ENCODE measurements at regions not wholly inside any gene's neighbourhood (a gene's known extent, or its start where the extent isn't known, plus 50 kb on each side); places are given as distances from the start of the nearest gene placed in this dataset.

DNA sequence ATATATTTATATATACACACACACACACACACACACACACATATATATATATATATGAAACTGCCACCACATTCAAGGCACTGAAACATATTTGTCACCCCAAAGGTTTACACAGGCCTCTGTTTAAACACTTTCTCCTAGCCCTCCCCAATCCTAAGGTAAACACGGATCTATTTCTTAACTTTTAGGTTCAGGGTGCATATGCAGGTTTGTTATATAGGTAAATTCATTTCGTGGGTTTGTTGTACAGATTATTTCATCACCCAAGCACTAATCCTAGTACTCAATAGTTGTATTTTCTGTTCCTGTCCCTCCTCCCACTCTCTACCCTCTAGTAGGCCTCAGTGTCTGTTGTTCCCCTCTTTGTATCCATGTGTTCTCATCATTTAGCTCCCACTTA lies 305.0 kb downstream of the GPR37 start:
- DNase-seq = no peak
- H3K4me1 ChIP-seq (ENCODE audit: control insufficient read depth, insufficient read depth, low read length) = no peaks in the 10 kb centered on the region
- H3K4me3 ChIP-seq (ENCODE audit: low read length) = no peak overlapping the region
- no peak overlapping the region for H3K27ac ChIP-seq (ENCODE audit: low read length)
- H3K9me3 ChIP-seq (ENCODE audit: control insufficient read depth, low read depth, low read length) = no peaks in the 10 kb centered on the region
- WGBS (ENCODE audit: insufficient coverage, low lambda C conversion rate) = no CpG with 5 or more reads among the region's 2 CpGs
- no peaks in the 10 kb centered on the region for H3K27me3 ChIP-seq (ENCODE audit: control insufficient read depth, insufficient read depth, low read length)
- no peaks in the 10 kb centered on the region for H3K36me3 ChIP-seq (ENCODE audit: control insufficient read depth, insufficient read depth, low read length)

GRCh38 chr7:124460056-124460450 lies 305.5 kb downstream of the GPR37 start:
- Histone ChIP-seq H3K4me3 (ENCODE audit: low read length) (no peak overlapping the region), H3K27me3 (ENCODE audit: control insufficient read depth, insufficient read depth, low read length) (no peaks in the 10 kb centered on the region), H3K4me1 (ENCODE audit: control insufficient read depth, insufficient read depth, low read length) (no peaks in the 10 kb centered on the region), H3K27ac (ENCODE audit: low read length) (no peak overlapping the region), H3K36me3 (ENCODE audit: control insufficient read depth, insufficient read depth, low read length) (no peaks in the 10 kb centered on the region), H3K9me3 (ENCODE audit: control insufficient read depth, low read depth, low read length) (no peaks in the 10 kb centered on the region)
- WGBS (ENCODE audit: insufficient coverage, low lambda C conversion rate) = 80% methylated on average over 1 of the region's 1 CpG
- no peak for DNase-seq

DNA sequence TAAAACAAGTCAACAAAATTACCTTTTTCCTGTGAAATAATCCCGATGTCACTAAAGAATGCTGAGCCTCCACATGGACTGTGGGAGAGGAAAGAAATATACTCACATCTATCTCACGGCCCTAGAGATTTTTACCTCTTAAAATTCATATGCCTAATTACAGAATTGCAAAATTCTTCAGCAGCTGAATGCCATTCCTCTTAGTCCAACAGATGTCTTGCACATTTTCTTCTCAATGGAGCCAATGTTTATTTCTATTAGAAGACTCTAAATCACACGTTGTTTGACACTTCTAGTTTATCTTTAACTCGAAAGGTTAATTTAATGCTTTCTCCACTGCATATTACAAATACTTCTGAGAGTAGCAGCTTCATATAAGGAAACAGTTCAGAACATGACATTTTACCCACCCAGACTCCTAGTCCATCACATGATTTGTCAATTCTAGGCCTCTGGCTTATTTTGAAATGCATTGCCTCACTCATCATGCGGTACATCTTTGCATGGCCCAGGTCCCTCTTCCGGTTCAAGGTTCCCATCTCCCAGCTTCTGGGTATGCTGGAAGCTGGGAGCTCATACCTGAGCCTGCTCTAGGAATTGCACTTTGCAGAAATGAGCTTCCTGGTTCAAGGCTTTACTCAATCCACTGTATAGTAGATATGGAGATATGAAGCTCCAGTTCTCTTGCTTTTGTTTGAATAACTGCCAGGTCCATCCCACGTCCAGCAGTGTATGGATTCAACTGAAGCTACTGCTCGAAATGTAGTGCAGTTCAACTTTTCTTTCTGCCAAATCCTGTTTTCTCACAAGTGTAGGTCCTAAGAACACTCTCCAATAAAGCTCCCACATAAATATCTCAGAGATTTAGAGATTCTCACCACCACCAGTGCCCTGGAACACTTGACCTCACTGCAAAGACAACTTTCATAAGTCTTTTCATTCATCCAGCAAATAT lies 306.2 kb downstream of the GPR37 start:
- WGBS (ENCODE audit: insufficient coverage, low lambda C conversion rate) = 80% methylated on average over 1 of the region's 8 CpGs
- no peaks in the 10 kb centered on the region for H3K36me3 ChIP-seq (ENCODE audit: control insufficient read depth, insufficient read depth, low read length)
- no peaks in the 10 kb centered on the region for H3K4me1 ChIP-seq (ENCODE audit: control insufficient read depth, insufficient read depth, low read length)
- H3K4me3 ChIP-seq (ENCODE audit: low read length) = no peak overlapping the region
- H3K27ac ChIP-seq (ENCODE audit: low read length) = no peak overlapping the region
- no peaks in the 10 kb centered on the region for H3K9me3 ChIP-seq (ENCODE audit: control insufficient read depth, low read depth, low read length)
- DNase-seq = peak in 1 of 2 donors; percentile 2
- H3K27me3 ChIP-seq (ENCODE audit: control insufficient read depth, insufficient read depth, low read length) = no peaks in the 10 kb centered on the region

- no peak overlapping the region for H3K4me3 ChIP-seq (ENCODE audit: low read length)
- WGBS (ENCODE audit: insufficient coverage, low lambda C conversion rate) = no CpG with 5 or more reads among the region's 3 CpGs
- H3K4me1 ChIP-seq (ENCODE audit: control insufficient read depth, insufficient read depth, low read length) = no peaks in the 10 kb centered on the region
- H3K27ac ChIP-seq (ENCODE audit: low read length) = no peak overlapping the region
- no peaks in the 10 kb centered on the region for H3K36me3 ChIP-seq (ENCODE audit: control insufficient read depth, insufficient read depth, low read length)
- no peak for DNase-seq
- H3K9me3 ChIP-seq (ENCODE audit: control insufficient read depth, low read depth, low read length) = no peaks in the 10 kb centered on the region
- no peaks in the 10 kb centered on the region for H3K27me3 ChIP-seq (ENCODE audit: control insufficient read depth, insufficient read depth, low read length)
Observed at GRCh38 chr7:124457841-124458240, 307.8 kb downstream of the GPR37 start.

- H3K4me3 ChIP-seq (ENCODE audit: low read length) = no peak overlapping the region
- H3K36me3 ChIP-seq (ENCODE audit: control insufficient read depth, insufficient read depth, low read length) = no peaks in the 10 kb centered on the region
- no peaks in the 10 kb centered on the region for H3K27me3 ChIP-seq (ENCODE audit: control insufficient read depth, insufficient read depth, low read length)
- H3K27ac ChIP-seq (ENCODE audit: low read length) = no peak overlapping the region
- 92% methylated on average over 2 of the region's 3 CpGs for WGBS (ENCODE audit: insufficient coverage, low lambda C conversion rate)
- DNase-seq = no peak
- no peaks in the 10 kb centered on the region for H3K9me3 ChIP-seq (ENCODE audit: control insufficient read depth, low read depth, low read length)
- no peaks in the 10 kb centered on the region for H3K4me1 ChIP-seq (ENCODE audit: control insufficient read depth, insufficient read depth, low read length)
Observed at GRCh38 chr7:124456286-124456685, 309.3 kb downstream of the GPR37 start.

- no peaks in the 10 kb centered on the region for H3K9me3 ChIP-seq (ENCODE audit: control insufficient read depth, low read depth, low read length)
- H3K4me3 ChIP-seq (ENCODE audit: low read length) = no peak overlapping the region
- WGBS (ENCODE audit: insufficient coverage, low lambda C conversion rate) = no CpG with 5 or more reads among the region's 4 CpGs
- H3K36me3 ChIP-seq (ENCODE audit: control insufficient read depth, insufficient read depth, low read length) = no peaks in the 10 kb centered on the region
- no peak overlapping the region for H3K27ac ChIP-seq (ENCODE audit: low read length)
- no peak for DNase-seq
- H3K4me1 ChIP-seq (ENCODE audit: control insufficient read depth, insufficient read depth, low read length) = no peaks in the 10 kb centered on the region
- H3K27me3 ChIP-seq (ENCODE audit: control insufficient read depth, insufficient read depth, low read length) = no peaks in the 10 kb centered on the region
Observed at GRCh38 chr7:124452186-124452585, 313.4 kb downstream of the GPR37 start.

- no peaks in the 10 kb centered on the region for H3K27me3 ChIP-seq (ENCODE audit: control insufficient read depth, insufficient read depth, low read length)
- DNase-seq = no peak
- 83% methylated on average over 1 of the region's 1 CpG for WGBS (ENCODE audit: insufficient coverage, low lambda C conversion rate)
- no peak overlapping the region for H3K27ac ChIP-seq (ENCODE audit: low read length)
- H3K4me3 ChIP-seq (ENCODE audit: low read length) = no peak overlapping the region
- H3K4me1 ChIP-seq (ENCODE audit: control insufficient read depth, insufficient read depth, low read length) = no peaks in the 10 kb centered on the region
- H3K36me3 ChIP-seq (ENCODE audit: control insufficient read depth, insufficient read depth, low read length) = no peaks in the 10 kb centered on the region
- no peaks in the 10 kb centered on the region for H3K9me3 ChIP-seq (ENCODE audit: control insufficient read depth, low read depth, low read length)
Observed at GRCh38 chr7:124449896-124450295, 315.7 kb downstream of the GPR37 start.

DNA sequence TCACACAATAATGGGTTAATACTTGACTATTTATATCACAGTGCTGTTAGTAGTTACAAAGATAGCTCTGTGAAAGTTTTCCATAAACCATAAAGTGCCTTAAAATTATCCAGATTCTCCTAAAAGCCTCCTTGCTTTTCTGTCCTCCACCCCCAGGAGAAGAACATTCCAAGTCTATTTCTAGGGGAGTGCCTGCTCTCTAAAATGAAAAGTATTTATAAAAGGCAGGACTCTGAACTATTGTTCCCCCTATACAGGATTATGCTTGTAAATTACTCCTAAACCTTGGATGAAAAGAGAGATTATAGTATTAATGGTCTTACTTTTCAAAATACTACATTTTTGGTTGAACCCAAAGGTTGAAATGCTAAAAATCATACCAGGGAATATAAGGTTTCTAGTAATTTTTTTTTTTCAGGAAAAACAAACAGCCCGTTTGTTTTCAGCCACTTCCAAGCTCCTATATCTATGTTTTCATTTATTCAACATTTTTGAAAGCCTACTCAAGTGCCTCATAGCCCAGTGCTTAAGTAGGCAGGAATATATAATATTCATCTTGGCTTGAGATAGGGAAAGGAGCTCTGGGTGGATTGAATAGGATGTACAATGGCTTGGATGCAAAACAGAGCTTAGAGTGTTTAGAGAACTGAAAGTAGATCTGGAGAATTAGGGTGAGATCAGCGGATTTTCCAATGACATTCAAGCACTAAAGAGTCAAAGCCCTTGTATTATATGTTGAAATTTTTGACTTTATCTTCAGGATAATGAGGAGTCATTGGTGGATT lies 320.7 kb downstream of the GPR37 start:
- Histone ChIP-seq H3K4me1 (ENCODE audit: control insufficient read depth, insufficient read depth, low read length) (no peaks in the 10 kb centered on the region), H3K27ac (ENCODE audit: low read length) (no peak overlapping the region), H3K27me3 (ENCODE audit: control insufficient read depth, insufficient read depth, low read length) (no peaks in the 10 kb centered on the region), H3K9me3 (ENCODE audit: control insufficient read depth, low read depth, low read length) (no peaks in the 10 kb centered on the region), H3K4me3 (ENCODE audit: low read length) (no peak overlapping the region), H3K36me3 (ENCODE audit: control insufficient read depth, insufficient read depth, low read length) (no peaks in the 10 kb centered on the region)
- WGBS (ENCODE audit: insufficient coverage, low lambda C conversion rate) = 57% methylated on average over 1 of the region's 2 CpGs
- no peak for DNase-seq

GRCh38 chr7:124443762-124444161 lies 321.8 kb downstream of the GPR37 start:
- no peak for DNase-seq
- no peaks in the 10 kb centered on the region for H3K4me1 ChIP-seq (ENCODE audit: control insufficient read depth, insufficient read depth, low read length)
- H3K4me3 ChIP-seq (ENCODE audit: low read length) = no peak overlapping the region
- no peaks in the 10 kb centered on the region for H3K36me3 ChIP-seq (ENCODE audit: control insufficient read depth, insufficient read depth, low read length)
- no peaks in the 10 kb centered on the region for H3K27me3 ChIP-seq (ENCODE audit: control insufficient read depth, insufficient read depth, low read length)
- H3K27ac ChIP-seq (ENCODE audit: low read length) = no peak overlapping the region
- H3K9me3 ChIP-seq (ENCODE audit: control insufficient read depth, low read depth, low read length) = no peaks in the 10 kb centered on the region

- Histone ChIP-seq H3K36me3 (ENCODE audit: control insufficient read depth, insufficient read depth, low read length) (no peaks in the 10 kb centered on the region), H3K27ac (ENCODE audit: low read length) (no peak overlapping the region), H3K27me3 (ENCODE audit: control insufficient read depth, insufficient read depth, low read length) (no peaks in the 10 kb centered on the region), H3K4me1 (ENCODE audit: control insufficient read depth, insufficient read depth, low read length) (no peaks in the 10 kb centered on the region), H3K4me3 (ENCODE audit: low read length) (no peak overlapping the region), H3K9me3 (ENCODE audit: control insufficient read depth, low read depth, low read length) (no peaks in the 10 kb centered on the region)
- WGBS (ENCODE audit: insufficient coverage, low lambda C conversion rate) = 94% methylated on average over 2 of the region's 2 CpGs
- DNase-seq = no peak
Observed at GRCh38 chr7:124440081-124440480, 325.5 kb downstream of the GPR37 start.
